ENCODE measurements at regions not wholly inside any gene's neighbourhood (a gene's known extent, or its start where the extent isn't known, plus 50 kb on each side); places are given as distances from the start of the nearest gene placed in this dataset.

- Histone ChIP-seq H3K18ac (ENCODE audit: low read depth, low read length) (no peak overlapping the region), H3K4ac (ENCODE audit: low read depth, low read length) (no peak overlapping the region), H4K20me1 (ENCODE audit: insufficient read depth, low read length) (no peaks in the 10 kb centered on the region), H2BK20ac (ENCODE audit: low read depth, low read length) (no peak overlapping the region), H4K8ac (ENCODE audit: low read depth in 2 of 2, low read length in 2 of 2) (no peak overlapping the region), H2BK5ac (ENCODE audit: low read depth, low read length, poor library complexity, severe bottlenecking) (no peak overlapping the region), H2AK9ac (replicated peaks; ENCODE audit: low read depth, low read length, poor library complexity) (no peak overlapping the region), H4K5ac (ENCODE audit: low read depth, low read length) (no peak overlapping the region), H2BK120ac (ENCODE audit: low read depth, low read length) (no peak overlapping the region), H2BK15ac (ENCODE audit: low read depth, low read length) (no peak overlapping the region), H3K9me1 (ENCODE audit: insufficient read depth, low read length) (no peaks in the 10 kb centered on the region), H2AFZ (replicated peaks; ENCODE audit: low read length, poor library complexity) (no peak overlapping the region), H3K23ac (ENCODE audit: low read depth, low read length) (no peak overlapping the region), H3K4me1 (ENCODE audit: control insufficient read depth, insufficient read depth, low read length) (no peaks in the 10 kb centered on the region), H3K27me3 (ENCODE audit: control insufficient read depth, insufficient read depth, low read length) (no peaks in the 10 kb centered on the region), H3K14ac (replicated peaks; ENCODE audit: low read depth, low read length) (no peak overlapping the region), H3K4me2 (ENCODE audit: low read depth, low read length) (no peak overlapping the region), H3K56ac (ENCODE audit: extremely low read depth, insufficient read depth, low read length) (no peak overlapping the region), H4K91ac (ENCODE audit: insufficient read depth, low read depth, low read length) (no peak overlapping the region), H3K27ac (ENCODE audit: insufficient read depth, low read length) (no peak overlapping the region), H3K9me3 (ENCODE audit: control insufficient read depth, insufficient read depth, low read length) (no peaks in the 10 kb centered on the region), H3K9ac (ENCODE audit: low read depth, low read length) (no peak overlapping the region), H3K36me3 (ENCODE audit: control insufficient read depth, insufficient read depth, low read length) (no peaks in the 10 kb centered on the region), H3K4me3 (ENCODE audit: insufficient read depth, low read depth, low read length) (no peak overlapping the region), H2AK5ac (ENCODE audit: low read depth, low read length) (no peak overlapping the region), H3K79me1 (ENCODE audit: low read depth in 1 of 2, low read length in 2 of 2) (no peaks in the 10 kb centered on the region)
- intact Hi-C loops (cut with micrococcal nuclease) (no loop called here), dilution Hi-C loops (cut with HindIII; ENCODE audit: low sequenced_read_pairs, unreplicated experiment) (no loop called here), in situ Hi-C loops (cut with MboI; ENCODE audit: low sequenced_read_pairs) (loop anchor here (25.0 kb wide), 1 partner anchor 127 kb away; no protein-coding TSS in a partner anchor)
- BruUV-seq (replicated peaks): no TSS peak
- no peak for DNase-seq
- CTCF ChIA-PET: no interaction called here
- WGBS, 2 experiments (ENCODE audit: extremely low coverage in 2 of 2, insufficient read length in 1 of 2): no CpG with 5 or more reads among the region's 4 CpGs
- no peak for TF ChIP-seq FOS (IDR thresholded peaks at IDR 0.05; ENCODE audit: low read depth, low read length)
- no peak for TF ChIP-seq MAFK (IDR thresholded peaks at IDR 0.05; ENCODE audit: low read depth, low read length)
- TF ChIP-seq MXI1 (IDR thresholded peaks at IDR 0.05; ENCODE audit: borderline replicate concordance, low read depth, low read length): no peak
- POLR2A ChIA-PET (ENCODE audit: unreplicated experiment): no interaction called here
- no peak for ATAC-seq (ENCODE audit: low read depth)
Observed at GRCh38 chr12:9464408-9464807, 143.3 kb downstream of the KLRB1 start.
